ENCODE measurements at regions not wholly inside any gene's neighbourhood (a gene's known extent, or its start where the extent isn't known, plus 50 kb on each side); places are given as distances from the start of the nearest gene placed in this dataset.
"Not testable (repeated sequence)": the region's sequence is repeated elsewhere in the genome, so short reads cannot be mapped to it uniquely, and the experiment has no call there.

- H3K27ac ChIP-seq = no peak overlapping the region
- TF ChIP-seq CTCF (IDR thresholded peaks at IDR 0.05) (no peak), ZFX (IDR thresholded peaks at IDR 0.05; ENCODE audit: borderline replicate concordance) (no peak)
Observed at GRCh38 chr2:192419786-192420185, 225.1 kb upstream of the TMEFF2 start.

- TF ChIP-seq CTCF (IDR thresholded peaks at IDR 0.05) (no peak), ZFX (IDR thresholded peaks at IDR 0.05; ENCODE audit: borderline replicate concordance) (no peak)
- H3K27ac ChIP-seq = no peak overlapping the region
Observed at GRCh38 chr2:192416060-192416459, 221.3 kb upstream of the TMEFF2 start.

- H3K27ac ChIP-seq = no peak overlapping the region
- TF ChIP-seq CTCF (IDR thresholded peaks at IDR 0.05) = no peak
- TF ChIP-seq ZFX (IDR thresholded peaks at IDR 0.05; ENCODE audit: borderline replicate concordance) = no peak
Observed at GRCh38 chr2:192414794-192415193, 220.1 kb upstream of the TMEFF2 start.

GRCh38 chr2:192413812-192414681 lies 219.3 kb upstream of the TMEFF2 start:
- no peak for TF ChIP-seq ZFX (IDR thresholded peaks at IDR 0.05; ENCODE audit: borderline replicate concordance)
- TF ChIP-seq CTCF (IDR thresholded peaks at IDR 0.05) = no peak
- H3K27ac ChIP-seq = no peak overlapping the region

- not testable (repeated sequence) for H3K27ac ChIP-seq
Observed at GRCh38 chr2:192412866-192413265, 218.1 kb upstream of the TMEFF2 start.

GRCh38 chr2:192412394-192412793 lies 217.7 kb upstream of the TMEFF2 start:
- TF ChIP-seq ZFX (IDR thresholded peaks at IDR 0.05; ENCODE audit: borderline replicate concordance) (no peak), CTCF (IDR thresholded peaks at IDR 0.05) (no peak)
- no peak overlapping the region for H3K27ac ChIP-seq

GRCh38 chr2:192411755-192412154 lies 217.0 kb upstream of the TMEFF2 start:
- no peak for TF ChIP-seq ZFX (IDR thresholded peaks at IDR 0.05; ENCODE audit: borderline replicate concordance)
- TF ChIP-seq CTCF (IDR thresholded peaks at IDR 0.05) = no peak
- no peak overlapping the region for H3K27ac ChIP-seq

Measured in 22Rv1 (cell line).